ENCODE measurements at regions not wholly inside any gene's neighbourhood (a gene's known extent, or its start where the extent isn't known, plus 50 kb on each side); places are given as distances from the start of the nearest gene placed in this dataset.
"Not testable (repeated sequence)": the region's sequence is repeated elsewhere in the genome, so short reads cannot be mapped to it uniquely, and the experiment has no call there.

DNA sequence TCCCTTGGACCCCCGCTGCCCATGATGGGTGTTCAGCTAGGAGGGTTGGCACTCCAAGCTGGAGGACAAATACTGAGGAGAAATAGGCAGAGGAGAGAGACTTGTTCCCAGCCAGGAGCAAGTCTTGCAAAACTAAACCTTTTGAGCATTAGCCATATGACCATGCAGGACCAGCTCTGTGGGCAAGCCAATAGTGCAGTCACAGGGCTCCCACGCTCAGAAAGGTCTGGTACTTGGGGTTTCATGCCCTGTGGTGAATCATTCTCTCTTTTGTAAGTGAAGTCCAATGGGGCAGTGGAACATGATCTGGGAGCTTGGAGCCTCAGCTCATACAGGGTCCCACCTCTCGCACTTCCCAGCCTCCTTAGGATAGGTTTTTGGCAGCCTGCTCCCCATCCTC is 300.9 kb downstream of the BCOR start:
- Histone ChIP-seq H3K36me3 (replicated peaks in 1 of 2; ENCODE audit: control insufficient read depth in 1 of 2, insufficient read depth in 2 of 2, low read length in 1 of 2) (no peaks in the 10 kb centered on the region), H3K9me2 (no peaks in the 10 kb centered on the region), H3K4me2 (no peak overlapping the region), H3F3A (replicated peaks; ENCODE audit: insufficient read depth) (no peaks in the 10 kb centered on the region), H3K9ac (no peak overlapping the region), H3K4me1 (ENCODE audit: control insufficient read depth in 1 of 2, insufficient read depth in 2 of 2, low read depth in 1 of 2, low read length in 1 of 2) (no peaks in the 10 kb centered on the region), H3K4me3 (ENCODE audit: low read depth in 2 of 2, low read length in 1 of 2) (no peak overlapping the region), H4K20me1 (ENCODE audit: insufficient read depth) (no peaks in the 10 kb centered on the region), H3K27me3 (ENCODE audit: insufficient read depth) (peaks cover 11% of the 10 kb centered on the region; the same call in 1 of the 2 replicates), H2AFZ (ENCODE audit: low read depth) (no peak overlapping the region), H3K27ac (ENCODE audit: low read depth in 2 of 2, low read length in 1 of 2) (no peak overlapping the region), H3K9me3 (no peaks in the 10 kb centered on the region), H3K79me2 (ENCODE audit: insufficient read depth) (no peaks in the 10 kb centered on the region)
- TF ChIP-seq NRF1 (IDR thresholded peaks at IDR 0.05; ENCODE audit: low read depth, low read length) (no peak), PBX3 (IDR thresholded peaks at IDR 0.05) (no peak), CTCF (IDR thresholded peaks at IDR 0.05) (no peak)
- TF ChIP-seq, protein P1, sequence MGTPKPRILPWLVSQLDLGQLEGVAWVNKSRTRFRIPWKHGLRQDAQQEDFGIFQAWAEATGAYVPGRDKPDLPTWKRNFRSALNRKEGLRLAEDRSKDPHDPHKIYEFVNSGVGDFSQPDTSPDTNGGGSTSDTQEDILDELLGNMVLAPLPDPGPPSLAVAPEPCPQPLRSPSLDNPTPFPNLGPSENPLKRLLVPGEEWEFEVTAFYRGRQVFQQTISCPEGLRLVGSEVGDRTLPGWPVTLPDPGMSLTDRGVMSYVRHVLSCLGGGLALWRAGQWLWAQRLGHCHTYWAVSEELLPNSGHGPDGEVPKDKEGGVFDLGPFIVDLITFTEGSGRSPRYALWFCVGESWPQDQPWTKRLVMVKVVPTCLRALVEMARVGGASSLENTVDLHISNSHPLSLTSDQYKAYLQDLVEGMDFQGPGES (IDR thresholded peaks at IDR 0.05; ENCODE audit: low read depth, low read length), result no peak
- POLR2A ChIA-PET, result no interaction called here
- DNase-seq, result no peak
- 49% methylated on average over 3 of the region's 3 CpGs for WGBS (ENCODE audit: low lambda C conversion rate)
- CTCF ChIA-PET, result no interaction called here

GRCh38 chrX:39798488-39798887 is 299.3 kb downstream of the BCOR start:
- H3K9me2 ChIP-seq; H2AFZ ChIP-seq (ENCODE audit: low read depth); POLR2A ChIA-PET; H3K4me2 ChIP-seq; H4K20me1 ChIP-seq (ENCODE audit: insufficient read depth); H3K4me1 ChIP-seq (ENCODE audit: control insufficient read depth in 1 of 2, insufficient read depth in 2 of 2, low read depth in 1 of 2, low read length in 1 of 2); DNase-seq; H3K9me3 ChIP-seq; H3K4me3 ChIP-seq (ENCODE audit: low read depth in 2 of 2, low read length in 1 of 2); H3F3A ChIP-seq (replicated peaks; ENCODE audit: insufficient read depth); H3K36me3 ChIP-seq (replicated peaks in 1 of 2; ENCODE audit: control insufficient read depth in 1 of 2, insufficient read depth in 2 of 2, low read length in 1 of 2); H3K79me2 ChIP-seq (ENCODE audit: insufficient read depth); H3K9ac ChIP-seq; H3K27ac ChIP-seq (ENCODE audit: low read depth in 2 of 2, low read length in 1 of 2): not testable (repeated sequence)
- CTCF ChIA-PET, result interaction anchor here (0.5 kb wide), 1 partner anchor 44 kb away, joined by 3 read pairs; no protein-coding TSS in a partner anchor
- H3K27me3 ChIP-seq (ENCODE audit: insufficient read depth), result peaks cover 15% of the 10 kb centered on the region; the same call in 1 of the 2 replicates
- WGBS (ENCODE audit: low lambda C conversion rate), result 19% methylated on average over 2 of the region's 2 CpGs

DNA sequence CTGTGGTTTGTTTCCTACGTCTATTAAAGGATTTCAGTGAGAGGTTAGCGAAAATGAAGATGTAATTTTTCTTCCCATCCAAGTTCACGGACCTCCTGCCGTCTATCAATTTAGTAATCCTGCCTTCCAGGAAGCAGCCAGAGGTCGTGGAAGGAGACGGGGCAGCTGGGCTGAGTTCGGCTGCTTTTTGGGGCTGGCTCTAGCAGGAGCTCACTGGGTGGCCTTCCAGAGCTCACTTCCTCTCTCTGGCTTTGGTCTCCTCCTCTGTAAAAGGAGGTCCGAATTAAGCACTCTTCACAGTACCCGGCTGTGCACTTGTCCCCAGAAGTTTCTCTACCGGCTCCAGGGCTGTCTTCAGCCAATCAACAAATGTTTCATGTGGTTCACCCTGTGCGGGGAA is 295.4 kb downstream of the BCOR start:
- no peak overlapping the region for H3K4me3 ChIP-seq (ENCODE audit: low read depth in 2 of 2, low read length in 1 of 2)
- DNase-seq, result no peak
- H3K9me2 ChIP-seq, result no peaks in the 10 kb centered on the region
- H2AFZ ChIP-seq (ENCODE audit: low read depth), result no peak overlapping the region
- no peak overlapping the region for H3K27ac ChIP-seq (ENCODE audit: low read depth in 2 of 2, low read length in 1 of 2)
- peaks cover 15% of the 10 kb centered on the region; the same call in 1 of the 2 replicates for H3K27me3 ChIP-seq (ENCODE audit: insufficient read depth)
- no peaks in the 10 kb centered on the region for H4K20me1 ChIP-seq (ENCODE audit: insufficient read depth)
- ChIA-PET POLR2A (no interaction called here), CTCF (no interaction called here)
- 46% methylated on average over 11 of the region's 11 CpGs for WGBS (ENCODE audit: low lambda C conversion rate)
- H3K79me2 ChIP-seq (ENCODE audit: insufficient read depth), result no peaks in the 10 kb centered on the region
- H3F3A ChIP-seq (replicated peaks; ENCODE audit: insufficient read depth), result no peaks in the 10 kb centered on the region
- no peaks in the 10 kb centered on the region for H3K9me3 ChIP-seq
- no peaks in the 10 kb centered on the region for H3K4me1 ChIP-seq (ENCODE audit: control insufficient read depth in 1 of 2, insufficient read depth in 2 of 2, low read depth in 1 of 2, low read length in 1 of 2)
- no peak overlapping the region for H3K4me2 ChIP-seq
- H3K9ac ChIP-seq, result no peak overlapping the region
- TF ChIP-seq CHD2 (IDR thresholded peaks at IDR 0.05; ENCODE audit: low read length, partially characterized antibody) (no peak), JUND (IDR thresholded peaks at IDR 0.05) (no peak), EP300 (IDR thresholded peaks at IDR 0.05; ENCODE audit: borderline replicate concordance in 1 of 2, low read depth in 1 of 2, low read length in 1 of 2) (no peak), USF2 (IDR thresholded peaks at IDR 0.05; ENCODE audit: borderline replicate concordance, low read depth, low read length) (no peak), RCOR1 (IDR thresholded peaks at IDR 0.05; ENCODE audit: low read length) (no peak)
- H3K36me3 ChIP-seq (replicated peaks in 1 of 2; ENCODE audit: control insufficient read depth in 1 of 2, insufficient read depth in 2 of 2, low read length in 1 of 2), result no peaks in the 10 kb centered on the region
